Uterus (tissue), 3 donors: ENCODE measurements at regions not wholly inside any gene's neighbourhood (a gene's known extent, or its start where the extent isn't known, plus 50 kb on each side); places are given as distances from the start of the nearest gene placed in this dataset.

Experiments used
- DNase-seq, 2 donors: peaks; one replicate each; pipeline ENCODE4 v3.0.0-alpha.2; 2019 to 2020
- H3K27ac ChIP-seq, 2 donors: fragments of 200-600 bp; sonication (generic); 1 replicate in 1 of 2; 2 replicates in 1 of 2; pipeline ENCODE4 v1.5.1; 2016 to 2018
- H3K27me3 ChIP-seq, 2 donors: fragments of 200-600 bp; sonication (generic); one replicate each; pipeline ENCODE4 v1.5.1; 2018 to 2019; ENCODE audit warnings: control low read depth in 1 of 2
- H3K36me3 ChIP-seq, 2 donors: fragments of 200-600 bp; sonication (generic); one replicate each; pipeline ENCODE4 v1.5.1; 2019; ENCODE audit warnings: control low read depth in 1 of 2
- H3K4me1 ChIP-seq, 2 donors: fragments of 200-600 bp; sonication (generic); one replicate each; pipeline ENCODE4 v1.5.1; 2018 to 2019; ENCODE audit warnings: control low read depth in 1 of 2
- H3K4me3 ChIP-seq, 2 donors: fragments of 200-600 bp; sonication (generic); 1 replicate in 1 of 2; 2 replicates in 1 of 2; pipeline ENCODE4 v1.5.1; 2018 to 2019; ENCODE audit warnings: mild to moderate bottlenecking in 1 of 2
- H3K9me3 ChIP-seq, 2 donors: fragments of 200-600 bp; sonication (generic); one replicate each; pipeline ENCODE4 v1.5.1; 2019; ENCODE audit warnings: control low read depth in 1 of 2
- POLR2A ChIP-seq, 2 donors: fragments of 450-650 bp; IDR thresholded peaks; one replicate each; pipeline ENCODE4 v1.6.1; 2016; ENCODE audit warnings: antibody characterized with exemption in 2 of 2, mild to moderate bottlenecking in 1 of 2, moderate library complexity in 1 of 2
- intact Hi-C: fragments of 100-400 bp; cut with DNase I; formaldehyde crosslinking; loops from one replicate; pipeline ENCODE4 v1.15.1; 2023; ENCODE audit warnings: low total_unique reads
- TF ChIP-seq, protein P1 (sequence below), 4 experiments: fragments of 200-600 bp in 2 of 4; fragments of 450-650 bp in 2 of 4; sonication (generic) in 2 of 4; IDR thresholded peaks; one replicate each; pipeline ENCODE4 v1.5.1; 2016 to 2019; ENCODE audit warnings: antibody characterized with exemption in 4 of 4, mild to moderate bottlenecking in 2 of 4, moderate library complexity in 1 of 4
- donor health status: DM: yes; HTN: yes; CAD: no.

GRCh38 chr5:153168241-153168640, 322.2 kb upstream of the GRIA1 start:
- intact Hi-C loops = no loop called here
- no peak for TF ChIP-seq POLR2A (IDR thresholded peaks at IDR 0.05)
- TF ChIP-seq, protein P1, sequence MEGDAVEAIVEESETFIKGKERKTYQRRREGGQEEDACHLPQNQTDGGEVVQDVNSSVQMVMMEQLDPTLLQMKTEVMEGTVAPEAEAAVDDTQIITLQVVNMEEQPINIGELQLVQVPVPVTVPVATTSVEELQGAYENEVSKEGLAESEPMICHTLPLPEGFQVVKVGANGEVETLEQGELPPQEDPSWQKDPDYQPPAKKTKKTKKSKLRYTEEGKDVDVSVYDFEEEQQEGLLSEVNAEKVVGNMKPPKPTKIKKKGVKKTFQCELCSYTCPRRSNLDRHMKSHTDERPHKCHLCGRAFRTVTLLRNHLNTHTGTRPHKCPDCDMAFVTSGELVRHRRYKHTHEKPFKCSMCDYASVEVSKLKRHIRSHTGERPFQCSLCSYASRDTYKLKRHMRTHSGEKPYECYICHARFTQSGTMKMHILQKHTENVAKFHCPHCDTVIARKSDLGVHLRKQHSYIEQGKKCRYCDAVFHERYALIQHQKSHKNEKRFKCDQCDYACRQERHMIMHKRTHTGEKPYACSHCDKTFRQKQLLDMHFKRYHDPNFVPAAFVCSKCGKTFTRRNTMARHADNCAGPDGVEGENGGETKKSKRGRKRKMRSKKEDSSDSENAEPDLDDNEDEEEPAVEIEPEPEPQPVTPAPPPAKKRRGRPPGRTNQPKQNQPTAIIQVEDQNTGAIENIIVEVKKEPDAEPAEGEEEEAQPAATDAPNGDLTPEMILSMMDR (IDR thresholded peaks at IDR 0.05) = no peak
- Histone ChIP-seq H3K36me3 (no peaks in the 10 kb centered on the region), H3K9me3 (no peaks in the 10 kb centered on the region), H3K27ac (no peak overlapping the region), H3K4me1 (no peaks in the 10 kb centered on the region), H3K4me3 (no peak overlapping the region), H3K27me3 (no peaks in the 10 kb centered on the region)
- no peak for DNase-seq

GRCh38 chr5:153187503-153187902, 303.0 kb upstream of the GRIA1 start:
- Histone ChIP-seq H3K36me3 (no peaks in the 10 kb centered on the region), H3K27me3 (no peaks in the 10 kb centered on the region), H3K4me3 (no peak overlapping the region), H3K9me3 (no peaks in the 10 kb centered on the region), H3K27ac (no peak overlapping the region), H3K4me1 (no peaks in the 10 kb centered on the region)
- TF ChIP-seq POLR2A (IDR thresholded peaks at IDR 0.05) = no peak
- TF ChIP-seq, protein P1 (IDR thresholded peaks at IDR 0.05) = no peak
- intact Hi-C loops = no loop called here
- no peak for DNase-seq

DNA sequence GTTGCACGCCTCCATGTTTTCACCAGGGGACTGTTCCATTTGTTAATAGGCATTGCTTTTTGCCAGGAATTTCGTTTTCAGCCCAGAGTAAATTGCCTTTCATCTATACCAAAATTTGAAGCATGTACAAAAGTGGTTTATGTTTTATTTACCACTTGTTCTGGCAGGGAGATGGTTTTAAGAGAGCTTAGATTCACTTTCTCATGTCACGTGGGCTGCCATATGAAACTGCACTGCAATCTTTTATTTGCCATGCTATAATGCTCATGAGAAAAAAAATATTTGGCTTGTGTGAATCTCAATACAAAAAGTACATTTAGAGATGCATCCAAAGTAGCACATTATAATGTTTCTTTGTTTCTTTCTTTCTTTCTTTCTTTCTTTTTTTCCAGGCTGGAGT, 284.1 kb upstream of the GRIA1 start:
- Histone ChIP-seq H3K36me3 (no peaks in the 10 kb centered on the region), H3K27ac (no peak overlapping the region), H3K27me3 (no peaks in the 10 kb centered on the region), H3K4me1 (no peaks in the 10 kb centered on the region), H3K4me3 (no peak overlapping the region), H3K9me3 (no peaks in the 10 kb centered on the region)
- TF ChIP-seq POLR2A (IDR thresholded peaks at IDR 0.05) = no peak
- TF ChIP-seq, protein P1 (IDR thresholded peaks at IDR 0.05) = no peak
- intact Hi-C loops = no loop called here
- no peak for DNase-seq

GRCh38 chr5:153209016-153209415, 281.5 kb upstream of the GRIA1 start:
- TF ChIP-seq, protein P1 (IDR thresholded peaks at IDR 0.05) = no peak
- TF ChIP-seq POLR2A (IDR thresholded peaks at IDR 0.05) = no peak
- Histone ChIP-seq H3K27me3 (no peaks in the 10 kb centered on the region), H3K4me3 (no peak overlapping the region), H3K9me3 (no peaks in the 10 kb centered on the region), H3K4me1 (no peaks in the 10 kb centered on the region), H3K36me3 (no peaks in the 10 kb centered on the region), H3K27ac (no peak overlapping the region)
- intact Hi-C loops = no loop called here
- DNase-seq = no peak

GRCh38 chr5:153209687-153210086, 280.8 kb upstream of the GRIA1 start:
- Histone ChIP-seq H3K9me3 (no peaks in the 10 kb centered on the region), H3K4me1 (no peaks in the 10 kb centered on the region), H3K27ac (no peak overlapping the region), H3K4me3 (no peak overlapping the region), H3K27me3 (no peaks in the 10 kb centered on the region), H3K36me3 (no peaks in the 10 kb centered on the region)
- DNase-seq = no peak
- intact Hi-C loops = no loop called here
- no peak for TF ChIP-seq POLR2A (IDR thresholded peaks at IDR 0.05)
- TF ChIP-seq, protein P1 (IDR thresholded peaks at IDR 0.05) = no peak
